T47D (cell line): ENCODE measurements at regions not wholly inside any gene's neighbourhood (a gene's known extent, or its start where the extent isn't known, plus 50 kb on each side); places are given as distances from the start of the nearest gene placed in this dataset.

Source experiments
- DNase-seq, 2 experiments: peaks; one replicate each; pipeline versions ENCODE4 v3.0.0 to v3.0.0-alpha.2; 2011 to 2012; ENCODE audit warnings: low read depth in 1 of 2, low spot score in 1 of 2
- JUND ChIP-seq: IDR thresholded peaks from 2 replicates; pipeline ENCODE4 v1.6.1; 2012; ENCODE audit warnings: low read depth
- in situ Hi-C: cut with HindIII; loops from 2 replicates; pipeline ENCODE4 v1.10.0; 2016; ENCODE audit warnings: low sequenced_read_pairs, low pct_unique_long_range_greater_than_20kb

DNA sequence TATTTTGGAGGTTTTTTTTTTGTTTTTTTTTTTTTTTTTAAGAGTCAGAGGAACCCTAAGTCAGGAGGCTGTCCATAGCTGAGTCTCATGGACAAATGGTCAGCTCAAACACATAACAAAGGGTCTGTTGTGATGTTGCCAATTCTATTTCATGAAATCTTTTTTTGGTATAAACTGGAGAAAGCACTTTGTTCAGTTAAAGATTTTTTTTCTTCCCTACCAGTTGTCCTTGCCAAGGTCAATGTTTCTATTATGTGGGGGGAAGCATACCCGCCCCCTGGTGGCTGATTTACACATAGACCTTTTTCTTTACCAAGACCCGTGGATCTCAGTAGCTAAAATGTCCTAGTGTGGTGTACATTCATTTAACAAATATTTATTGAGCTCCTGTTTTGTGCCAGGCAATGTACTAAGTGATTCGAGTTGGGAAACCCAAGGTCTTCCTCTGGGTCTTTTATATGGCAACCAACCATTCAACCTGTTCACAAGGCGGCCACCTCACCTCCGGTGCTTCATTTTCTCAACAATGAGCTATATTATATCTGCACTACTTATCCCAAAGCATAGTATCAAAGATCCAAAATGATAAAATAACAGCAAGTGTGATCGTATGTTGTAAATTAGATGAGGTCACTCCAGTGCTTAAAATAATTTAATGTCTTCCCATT, 214.5 kb downstream of the PAH start:
- peak; percentile 54 to 78 for DNase-seq
- no peak for TF ChIP-seq JUND
- in situ Hi-C loops = no loop called here

DNA sequence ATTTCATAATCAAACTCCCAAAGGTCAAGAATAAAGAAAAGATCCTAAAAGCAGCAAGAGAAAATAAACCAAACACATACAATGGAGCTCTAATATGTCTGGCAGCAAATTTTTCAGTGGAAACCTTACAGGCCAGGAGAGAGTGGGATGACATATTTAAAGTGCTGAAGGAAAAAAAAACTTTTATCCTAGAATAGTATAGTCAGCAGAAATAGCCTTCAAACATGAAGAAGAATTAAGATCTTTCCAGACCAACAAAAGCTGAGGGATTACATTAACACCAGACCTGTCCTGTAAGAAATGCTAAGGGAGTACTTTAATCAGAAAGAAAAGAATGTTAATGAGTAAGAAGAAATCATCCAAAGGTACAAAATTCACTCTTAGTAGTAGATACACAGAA, 215.7 kb upstream of the IGF1 start:
- in situ Hi-C loops = no loop called here

DNA sequence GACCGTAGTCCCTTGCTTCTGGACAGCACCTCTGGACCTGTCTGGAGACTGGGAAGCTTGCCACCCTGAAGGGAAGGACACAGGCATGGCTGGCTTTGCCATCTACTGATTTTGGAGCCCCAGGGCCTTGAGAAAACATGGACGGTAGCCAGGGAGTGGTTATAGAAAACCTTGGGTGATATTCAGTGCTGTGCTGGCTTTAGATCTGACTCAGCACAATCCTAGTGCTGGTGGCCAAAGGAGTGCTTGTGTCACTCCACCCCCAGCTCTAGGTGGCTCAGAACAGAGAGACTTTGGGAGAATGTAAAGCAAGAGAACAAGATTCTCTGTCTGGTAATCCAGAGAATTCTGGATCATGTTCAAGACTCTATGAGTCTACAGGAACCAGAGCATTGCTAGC, 214.5 kb upstream of the IGF1 start:
- in situ Hi-C loops = no loop called here
- DNase-seq = no peak
- no peak for TF ChIP-seq JUND

More for the DNA sequence above, 215.7 kb upstream of the IGF1 start:
- no peak for TF ChIP-seq JUND
- no peak for DNase-seq

DNA sequence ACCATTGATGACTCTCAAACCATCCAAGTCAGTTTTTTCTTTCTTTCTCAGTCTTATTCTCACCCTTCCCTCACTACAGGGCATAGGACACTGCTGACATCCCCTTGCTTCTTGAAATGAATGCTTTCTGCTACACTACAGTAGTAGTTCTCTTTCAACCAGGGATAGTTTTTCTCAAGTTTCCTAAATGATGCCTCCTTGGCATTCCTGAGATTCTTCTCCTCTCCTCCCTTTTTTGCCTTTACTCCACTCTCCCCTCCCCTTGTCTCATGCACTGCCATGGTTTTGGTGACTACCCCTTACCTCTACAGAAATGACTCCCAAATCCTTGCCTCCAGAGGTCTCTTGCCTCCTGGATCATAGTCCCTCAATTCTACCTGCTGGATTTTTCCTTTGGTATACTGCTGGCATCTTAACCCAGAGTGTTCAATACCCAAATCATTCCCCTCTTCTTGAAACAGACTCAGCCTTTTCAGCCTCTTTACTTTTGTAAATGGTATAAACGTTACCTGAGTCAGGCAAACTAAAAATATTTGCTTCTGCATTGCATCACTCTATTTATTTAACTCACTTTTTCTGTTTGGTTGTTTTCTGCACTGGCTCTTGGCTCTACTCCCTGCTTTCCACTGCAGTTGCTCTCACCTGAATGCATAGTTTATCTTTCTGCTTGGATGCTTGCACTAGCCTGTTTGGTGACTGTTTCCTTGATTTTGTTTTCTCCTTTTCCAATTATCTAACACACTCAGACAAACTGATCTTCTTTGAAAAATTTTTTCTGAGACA, 211.6 kb upstream of the IGF1 start:
- DNase-seq = peak; percentile 21 to 27
- no peak for TF ChIP-seq JUND
- in situ Hi-C loops = no loop called here

DNA sequence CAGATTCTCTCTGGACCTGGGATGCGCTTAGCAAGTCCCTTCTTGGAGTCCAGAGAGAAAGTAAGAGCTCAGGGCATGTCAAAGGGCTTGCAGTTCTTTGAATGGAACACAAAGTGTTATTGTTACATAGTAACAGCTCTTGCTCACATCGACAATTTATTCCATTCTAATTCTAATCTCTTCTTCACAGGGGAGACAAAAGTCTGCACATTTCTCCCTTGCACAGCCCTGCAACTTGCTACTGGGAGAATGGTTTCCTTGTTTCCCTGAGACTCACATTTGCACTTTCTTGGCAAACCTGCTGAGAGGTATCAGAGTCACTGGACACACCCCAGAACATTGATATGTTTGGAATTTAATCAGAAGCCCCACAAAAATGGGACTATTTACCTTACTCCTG, 209.9 kb upstream of the IGF1 start:
- no peak for DNase-seq
- no peak for TF ChIP-seq JUND
- in situ Hi-C loops = no loop called here

DNA sequence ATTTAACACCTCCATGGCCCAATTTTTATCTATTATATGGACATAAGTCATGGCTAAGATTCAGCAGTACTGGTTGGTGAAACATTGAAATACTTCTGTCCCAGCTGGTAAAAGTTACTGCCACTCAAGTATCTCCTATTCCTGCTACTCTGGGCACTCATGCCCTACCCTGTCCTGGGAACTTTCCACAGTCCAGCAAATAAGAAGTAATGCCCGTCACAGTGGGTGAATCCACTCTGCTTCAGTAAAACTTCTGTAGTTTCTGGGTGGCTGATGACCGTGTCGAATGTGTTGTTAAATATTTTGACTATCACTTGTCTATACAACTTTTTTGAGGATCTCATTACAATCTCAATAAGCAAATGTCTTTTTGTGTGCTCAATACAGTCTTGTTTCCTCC, 209.3 kb upstream of the IGF1 start:
- in situ Hi-C loops = no loop called here

DNA sequence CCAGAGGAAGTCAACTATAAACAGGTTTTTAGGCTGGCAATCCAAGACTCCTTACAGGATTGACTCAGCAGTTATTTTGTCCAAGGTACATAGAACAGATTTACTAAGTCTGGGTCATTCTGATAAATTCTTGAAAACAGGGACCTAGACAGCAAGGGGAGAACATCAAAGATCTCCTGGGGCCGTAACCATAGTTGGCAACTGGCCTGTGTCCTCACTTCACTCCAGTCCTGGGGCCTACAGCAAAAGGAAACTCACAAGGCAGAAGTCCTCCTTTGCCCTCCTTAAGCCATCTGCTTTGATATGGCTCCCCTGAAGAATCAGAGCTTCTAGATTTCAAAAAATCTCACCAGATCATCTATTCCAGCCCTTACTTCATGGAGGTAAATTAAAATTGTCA, 207.2 kb upstream of the IGF1 start:
- in situ Hi-C loops = no loop called here
- DNase-seq = no peak
- TF ChIP-seq JUND = no peak

More for the DNA sequence above, 209.3 kb upstream of the IGF1 start:
- no peak for TF ChIP-seq JUND
- DNase-seq = no peak

DNA sequence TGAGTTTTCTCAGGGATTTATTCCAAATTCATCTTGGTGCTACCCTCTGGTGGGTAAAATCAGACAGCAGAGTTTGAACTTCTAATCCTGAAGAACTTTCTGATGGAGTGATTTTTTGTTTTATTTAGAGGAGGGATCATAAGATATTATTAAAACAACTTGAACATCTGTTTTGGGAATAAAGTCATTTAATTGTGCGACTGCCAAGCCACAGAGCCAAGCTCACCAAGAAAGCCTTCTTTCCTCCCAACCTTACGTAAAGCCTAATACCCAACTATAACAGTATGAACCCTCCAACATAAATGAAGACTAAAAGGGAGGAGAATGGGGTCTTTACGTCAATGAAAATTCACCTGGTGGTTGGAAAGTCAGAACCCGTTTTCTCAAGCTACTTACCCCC, 205.5 kb upstream of the IGF1 start:
- in situ Hi-C loops = no loop called here
- DNase-seq = no peak
- TF ChIP-seq JUND = no peak

DNA sequence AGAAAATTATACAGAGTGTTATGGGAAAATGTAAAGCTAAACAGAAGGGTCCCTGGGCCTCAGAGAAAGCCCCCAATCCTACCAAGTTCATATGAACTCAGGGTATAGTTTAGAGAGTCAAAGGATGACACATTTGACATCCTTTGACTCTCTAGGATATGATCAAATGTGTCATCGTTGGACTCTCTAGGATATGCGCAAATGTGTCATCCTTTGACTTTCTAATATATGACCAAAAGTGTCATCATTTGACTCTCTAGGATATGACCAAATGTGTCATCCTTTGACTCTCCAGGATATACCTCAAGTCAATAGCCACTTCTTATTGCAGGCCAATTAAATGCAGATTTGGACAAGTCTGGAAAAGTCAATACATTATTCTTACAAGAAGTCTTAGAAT, 204.8 kb upstream of the IGF1 start:
- DNase-seq = no peak
- in situ Hi-C loops = no loop called here
- TF ChIP-seq JUND = no peak

DNA sequence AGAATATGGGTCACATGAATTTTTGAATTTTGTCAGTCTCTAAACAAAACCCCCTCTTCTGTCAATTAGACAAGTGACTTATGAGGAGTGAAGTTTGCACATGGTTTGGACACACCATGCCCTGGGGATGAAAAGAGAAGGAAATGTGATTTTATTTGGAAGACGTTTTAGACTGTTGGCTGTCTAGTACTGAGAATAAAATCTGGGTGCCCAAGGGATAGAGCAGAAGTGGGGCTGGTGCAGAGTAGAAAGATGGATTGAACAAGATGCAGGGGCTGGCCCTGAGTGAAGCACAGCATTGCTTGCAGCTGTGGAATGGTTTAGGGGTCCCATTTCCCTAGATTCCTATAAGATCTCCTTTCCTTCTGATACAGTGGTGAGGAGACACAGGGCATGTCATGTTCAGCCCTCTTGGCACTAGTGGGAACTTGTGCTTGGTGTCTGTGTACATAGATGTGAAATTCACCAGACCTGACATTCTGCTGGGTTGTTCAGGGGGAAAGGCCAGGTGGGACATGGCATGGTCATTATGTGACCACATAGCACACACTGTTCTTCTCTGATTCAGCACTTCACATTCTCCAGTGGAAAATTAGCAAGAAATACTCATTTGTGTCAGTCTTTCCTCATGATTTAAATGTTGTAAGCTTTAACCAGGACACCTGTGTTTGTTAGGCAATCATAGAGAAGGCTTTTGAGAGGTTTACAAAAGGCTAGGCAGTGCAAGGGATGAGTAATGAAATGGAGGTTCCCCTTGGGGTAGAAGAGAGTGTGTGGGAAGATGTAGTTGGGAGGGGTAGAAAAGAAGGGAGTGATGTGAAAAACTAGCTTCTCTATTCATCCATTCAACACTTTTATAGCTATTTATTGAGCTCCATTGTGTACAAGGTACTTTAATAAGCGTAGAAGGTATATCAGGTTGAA, 202.3 kb upstream of the IGF1 start:
- no peak for TF ChIP-seq JUND
- no peak for DNase-seq
- in situ Hi-C loops = no loop called here

DNA sequence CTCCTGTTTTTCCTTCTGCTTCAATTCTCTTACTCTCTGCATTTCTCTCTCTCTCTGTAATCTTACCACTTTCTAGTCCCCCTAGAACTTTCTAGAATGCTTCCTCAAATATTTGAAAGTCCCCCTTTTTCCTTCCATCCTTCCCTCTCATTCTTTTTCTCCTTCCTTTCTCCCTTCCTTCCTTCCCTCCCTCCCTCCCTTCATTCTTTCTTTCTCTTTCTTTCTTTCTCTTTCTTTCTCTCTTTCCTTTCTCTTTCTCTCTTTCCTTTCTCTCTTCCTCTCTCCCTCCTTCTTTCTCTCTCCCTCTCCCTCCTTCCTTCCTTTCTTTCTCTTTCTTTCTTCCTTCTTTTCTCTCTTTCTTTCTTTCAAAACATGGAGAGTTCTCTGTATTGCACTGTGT, 201.4 kb upstream of the IGF1 start:
- in situ Hi-C loops = no loop called here
- no peak for TF ChIP-seq JUND
- no peak for DNase-seq

DNA sequence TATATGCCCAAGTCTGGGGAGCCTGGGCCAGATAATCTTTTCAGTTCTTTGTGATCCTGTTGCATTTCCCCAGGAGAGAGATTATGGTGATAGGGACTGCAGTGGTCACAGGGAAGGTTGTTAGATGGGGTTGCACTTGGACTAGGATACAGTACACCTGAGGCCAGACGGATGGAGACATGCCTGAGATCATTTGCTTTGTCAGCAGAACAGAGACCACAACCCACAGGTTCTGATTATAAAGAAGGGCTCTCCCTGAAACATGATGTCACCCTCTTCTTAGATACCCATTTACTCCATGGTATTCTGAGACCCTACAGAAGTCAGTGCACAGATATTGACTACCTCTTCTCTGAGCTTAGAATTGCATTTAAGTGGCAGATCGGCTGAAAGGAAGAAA, 200.9 kb upstream of the IGF1 start:
- TF ChIP-seq JUND = no peak
- DNase-seq = no peak
- in situ Hi-C loops = no loop called here

DNA sequence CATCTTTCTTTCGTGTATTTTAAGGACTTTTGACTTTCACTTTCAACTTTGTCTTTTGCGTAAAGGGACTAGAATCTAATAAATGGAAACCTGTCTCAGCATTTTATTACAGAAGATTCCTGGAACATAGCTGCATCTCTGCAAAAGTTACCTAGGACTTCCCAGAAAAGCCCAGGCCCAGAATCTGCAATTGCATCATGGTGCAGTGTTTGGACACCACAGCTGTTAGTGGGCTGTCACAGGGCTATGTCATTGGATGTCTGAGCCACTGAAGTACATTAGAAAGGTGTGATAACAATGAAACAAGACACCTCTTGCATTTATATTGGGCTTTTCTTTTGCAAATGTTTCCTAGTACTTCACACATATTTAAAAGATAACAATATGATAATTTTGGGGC, 199.9 kb upstream of the IGF1 start:
- in situ Hi-C loops = no loop called here
- TF ChIP-seq JUND = no peak
- no peak for DNase-seq
